GM21529 (cell line): ENCODE measurements at regions not wholly inside any gene's neighbourhood (a gene's known extent, or its start where the extent isn't known, plus 50 kb on each side); places are given as distances from the start of the nearest gene placed in this dataset.

Source experiments
- ATAC-seq: cut with Tn5 transposase; IDR thresholded peaks from one replicate; pipeline ENCODE4 v1.9.1; 2021; ENCODE audit not compliant: unreplicated experiment

DNA sequence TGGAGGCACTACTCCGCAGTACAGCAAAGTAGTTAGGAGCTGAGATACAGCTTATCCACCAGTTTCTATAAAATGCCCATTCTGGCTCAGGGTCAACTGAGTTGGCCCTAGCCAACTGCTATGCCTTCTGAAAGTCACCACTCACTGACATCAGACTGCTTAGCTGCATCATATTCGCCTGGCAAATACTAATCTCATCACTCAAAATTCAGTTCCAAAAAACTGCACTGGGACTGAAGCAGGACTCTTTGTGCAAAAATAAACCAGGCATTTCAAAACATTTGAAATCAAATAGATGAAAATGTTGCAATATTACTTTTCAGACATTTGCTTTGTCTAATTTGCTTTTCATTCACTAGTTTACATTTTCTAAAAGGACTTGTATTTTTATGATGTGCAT lies 230.0 kb downstream of the ALDH8A1 start:
- no peak for ATAC-seq

DNA sequence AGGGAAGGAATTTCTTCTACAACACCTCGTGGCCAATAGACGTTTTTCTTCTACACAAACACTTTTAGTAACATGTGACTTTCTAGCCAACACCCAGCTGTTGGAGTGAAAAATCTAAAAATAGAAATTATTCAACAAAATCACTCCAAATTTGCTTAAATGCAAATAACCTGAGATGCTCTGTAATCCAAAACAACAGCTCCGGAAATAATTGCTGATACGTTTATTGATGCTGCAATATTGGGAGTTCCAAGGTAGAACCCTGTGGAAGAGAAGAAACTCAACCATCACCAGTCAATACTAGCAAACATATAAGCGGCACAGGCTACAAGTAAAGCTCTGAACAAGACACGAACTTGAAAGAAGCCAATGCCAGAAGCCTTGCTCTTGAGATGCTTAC lies 230.6 kb downstream of the ALDH8A1 start:
- ATAC-seq: no peak

DNA sequence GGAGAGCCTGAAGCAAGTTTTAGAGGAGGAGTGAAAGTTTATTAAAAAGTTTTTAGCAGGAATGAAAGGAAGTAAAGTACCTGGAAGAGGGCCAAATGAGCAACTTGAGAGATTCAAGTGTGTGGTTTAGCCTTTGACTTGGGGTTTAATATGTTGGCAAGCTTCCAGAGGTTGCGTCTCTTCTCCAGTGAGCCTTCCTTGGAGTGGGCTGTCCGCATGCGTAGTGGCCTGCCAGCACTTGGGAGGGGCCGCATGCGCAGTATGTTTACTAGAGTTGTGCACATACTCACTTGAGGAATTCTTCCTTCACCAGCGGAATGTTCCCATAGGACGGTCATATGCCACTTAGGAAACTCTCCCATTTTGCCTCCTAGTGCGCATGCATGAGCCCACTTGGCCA lies 235.2 kb downstream of the ALDH8A1 start:
- ATAC-seq: no peak

DNA sequence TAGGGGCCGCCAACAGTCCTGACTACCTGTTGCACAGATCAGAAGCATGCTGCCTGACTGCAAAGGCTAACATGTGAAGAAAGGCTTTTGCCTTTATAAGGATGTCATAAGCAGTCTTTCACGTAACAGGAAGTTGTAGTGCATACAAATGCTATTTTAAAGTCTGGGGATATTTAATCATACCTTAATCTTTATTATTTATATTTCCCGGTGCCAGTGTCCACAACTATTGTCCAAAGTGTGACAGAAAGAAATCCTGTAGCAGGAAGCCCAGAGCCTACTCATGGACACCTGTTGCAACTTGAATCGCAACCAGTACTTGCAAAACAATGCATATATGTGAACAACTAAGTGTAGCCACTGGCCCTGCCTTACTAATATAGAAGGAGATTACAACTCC lies 235.8 kb downstream of the ALDH8A1 start:
- no peak for ATAC-seq

DNA sequence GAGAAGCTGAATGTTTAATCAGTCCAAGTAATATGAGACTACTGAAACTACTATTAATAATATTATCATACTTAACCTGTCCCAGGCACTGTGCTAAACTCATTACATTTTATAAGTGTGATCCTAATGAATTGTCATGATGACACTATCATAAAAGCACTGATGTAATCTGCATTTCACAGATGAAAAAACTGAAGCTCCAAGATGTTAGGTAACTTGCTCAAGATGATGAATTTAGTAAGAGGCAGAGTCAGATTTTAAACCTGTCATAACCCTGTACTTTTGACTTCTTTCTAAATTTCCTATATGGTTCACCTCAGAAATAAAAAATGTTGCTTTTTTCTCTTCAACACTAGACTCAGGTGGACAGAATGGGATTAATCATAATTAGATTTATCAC lies 237.6 kb downstream of the ALDH8A1 start:
- no peak for ATAC-seq

DNA sequence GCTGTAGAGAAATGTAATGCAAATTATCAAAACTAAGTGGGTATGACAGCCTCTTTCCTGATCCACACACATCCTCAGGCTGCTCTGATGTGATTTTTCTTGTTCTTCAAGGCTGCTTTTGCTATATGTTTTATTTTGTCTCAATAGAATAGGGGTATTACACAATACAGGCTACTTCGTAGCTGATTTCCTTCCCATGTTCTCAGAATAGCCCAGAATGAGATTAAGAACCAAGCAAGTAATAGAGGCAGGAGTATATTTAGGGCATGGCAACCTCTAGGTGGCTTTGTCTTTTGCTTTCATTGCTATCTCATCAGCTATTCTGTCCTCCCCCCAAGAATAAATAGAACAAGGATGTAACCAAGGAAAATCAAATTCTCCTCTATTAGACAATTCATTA lies 241.8 kb downstream of the ALDH8A1 start:
- ATAC-seq: no peak

DNA sequence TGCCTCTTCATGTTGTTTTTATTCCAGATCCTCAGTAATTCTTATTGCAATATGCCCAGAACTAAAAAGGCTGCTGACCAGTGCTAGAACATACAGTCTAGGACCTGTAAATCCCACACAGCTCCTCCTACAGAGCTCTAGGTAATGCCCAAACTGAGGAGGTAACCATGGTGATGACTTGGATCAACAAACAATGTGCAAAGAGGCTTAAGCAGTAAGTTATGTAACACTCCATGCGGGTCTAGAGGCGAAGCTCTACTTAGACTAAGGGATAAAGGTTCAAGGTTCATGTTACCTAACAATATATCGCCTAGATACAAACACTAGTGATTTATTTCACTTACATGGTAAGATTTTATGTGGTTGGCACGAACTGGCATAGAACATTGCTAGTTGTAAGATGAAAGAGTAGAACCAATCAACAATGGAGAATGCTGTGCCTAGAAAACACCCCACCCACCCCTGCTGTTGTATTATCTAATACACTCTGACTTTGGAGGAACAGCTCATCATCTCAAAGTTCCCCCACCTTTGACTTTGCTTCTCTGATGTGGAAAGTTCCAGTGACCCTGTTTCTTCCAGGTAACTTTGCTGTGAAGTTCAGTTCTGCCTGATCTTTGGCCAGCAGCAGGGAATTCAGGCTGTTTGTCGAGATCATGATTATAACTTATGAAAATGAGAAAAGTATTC lies 242.4 kb downstream of the ALDH8A1 start:
- no peak for ATAC-seq

DNA sequence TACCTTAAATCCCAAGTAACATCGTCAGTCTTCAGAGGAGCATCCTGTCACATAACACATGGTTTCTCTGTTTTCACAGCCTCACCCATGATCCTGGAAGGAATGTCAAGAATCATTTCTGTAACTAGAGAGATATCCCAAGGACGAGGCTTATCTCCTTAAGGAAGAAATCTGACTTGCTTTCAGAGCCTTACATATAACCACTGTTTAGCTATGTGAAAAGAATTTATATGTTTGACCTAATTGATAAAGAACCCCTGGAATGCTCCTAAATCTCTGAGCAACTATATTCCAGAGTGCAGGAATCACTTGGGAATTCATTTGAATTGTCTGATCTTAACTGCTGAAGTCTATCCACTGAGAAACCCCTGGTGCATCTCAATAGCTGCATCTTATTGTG lies 243.1 kb downstream of the ALDH8A1 start:
- no peak for ATAC-seq

DNA sequence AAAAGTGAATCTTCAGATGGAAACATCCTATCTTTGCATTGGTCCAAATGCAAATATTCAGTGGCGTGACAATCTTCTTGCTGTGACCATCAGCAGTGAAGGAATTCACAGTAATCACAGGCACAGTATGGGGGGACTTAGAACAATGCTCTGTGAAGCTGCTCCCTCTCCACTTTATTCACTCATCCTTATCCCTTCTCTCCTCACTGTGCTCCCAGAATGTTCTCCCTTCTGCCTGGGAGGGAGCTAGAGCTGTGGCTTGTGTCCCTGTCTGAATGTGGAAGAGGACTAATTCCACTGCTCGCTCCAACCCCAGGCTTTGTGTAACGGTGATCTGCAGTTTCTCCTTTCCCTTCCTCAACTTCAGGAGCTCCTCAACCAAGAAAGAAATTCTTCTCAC lies 243.7 kb downstream of the ALDH8A1 start:
- ATAC-seq: no peak

DNA sequence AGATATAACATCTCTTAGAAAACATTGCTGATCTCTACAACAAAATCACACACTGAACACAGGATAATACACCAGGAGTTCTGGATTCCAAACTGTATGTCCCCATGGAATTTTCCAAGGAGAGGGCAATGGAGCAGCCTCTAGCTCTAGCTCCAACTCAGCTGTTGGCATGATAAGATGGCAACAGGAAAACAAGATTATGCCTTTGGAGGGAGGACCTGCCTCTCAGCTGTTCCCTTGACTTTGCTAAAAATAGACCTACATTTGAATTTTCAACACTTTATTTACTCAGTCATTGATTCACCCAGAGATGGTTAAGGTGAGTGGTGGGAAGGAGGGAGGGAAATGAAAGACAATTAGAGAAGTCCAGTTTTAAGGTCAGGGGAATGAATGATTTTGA lies 246.7 kb downstream of the ALDH8A1 start:
- no peak for ATAC-seq

DNA sequence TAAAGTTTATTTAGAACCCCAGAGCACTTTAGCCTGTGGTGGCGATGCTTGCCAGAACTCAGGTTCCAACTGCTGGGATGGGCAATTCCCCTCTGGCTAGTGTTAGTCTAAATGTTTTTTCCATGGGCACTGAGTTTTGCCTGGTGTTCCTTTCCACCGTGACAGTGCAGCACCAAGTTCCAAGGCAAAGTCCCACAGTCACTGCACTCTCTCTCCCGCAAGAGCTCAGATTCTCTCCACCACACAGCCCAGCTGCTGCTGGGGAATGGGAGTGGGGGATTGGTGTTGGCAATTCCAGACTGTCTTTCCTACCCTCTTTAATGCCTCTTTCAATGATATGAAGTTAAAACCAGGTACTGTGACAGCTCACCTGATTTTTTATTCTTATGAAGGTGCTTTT lies 247.6 kb downstream of the ALDH8A1 start:
- no peak for ATAC-seq

DNA sequence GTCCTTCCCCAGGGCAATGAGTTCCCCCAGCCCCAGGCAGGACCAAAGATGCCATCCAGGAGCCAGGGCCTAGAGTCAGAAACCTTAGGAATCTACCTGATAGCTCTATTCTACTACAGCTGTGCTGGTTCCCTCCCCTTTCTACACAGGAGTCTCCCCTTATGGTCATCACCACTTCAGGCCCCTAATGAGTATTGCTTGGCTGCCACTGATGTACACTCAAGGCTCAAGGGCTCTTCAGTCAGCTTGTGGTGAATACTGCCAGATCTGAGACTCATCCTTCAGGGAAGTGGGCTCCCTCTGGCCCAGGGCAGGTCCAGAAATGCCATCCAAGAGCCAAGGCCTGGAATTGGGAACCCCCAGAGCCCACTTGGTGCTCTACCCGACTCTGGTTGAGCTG lies 248.6 kb downstream of the ALDH8A1 start:
- no peak for ATAC-seq

DNA sequence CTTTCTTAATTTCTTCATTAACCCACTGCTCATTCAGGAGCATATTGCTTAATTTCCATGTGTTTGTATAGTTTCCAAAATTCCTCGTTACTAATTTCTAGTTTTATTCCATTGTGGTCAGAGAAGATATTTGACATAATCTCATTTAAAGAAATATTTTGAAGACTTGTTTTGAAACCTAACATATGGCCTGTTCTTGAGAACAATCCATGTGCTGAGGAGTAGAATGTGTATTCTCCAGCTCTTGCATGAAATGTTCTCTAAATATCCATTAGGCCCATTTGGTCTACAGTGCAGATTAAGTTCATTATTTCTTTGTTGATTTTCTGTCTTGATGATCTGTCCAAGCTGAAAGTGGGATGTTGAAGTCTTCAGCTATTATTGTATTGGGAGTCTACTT lies 251.7 kb downstream of the ALDH8A1 start:
- ATAC-seq: no peak

DNA sequence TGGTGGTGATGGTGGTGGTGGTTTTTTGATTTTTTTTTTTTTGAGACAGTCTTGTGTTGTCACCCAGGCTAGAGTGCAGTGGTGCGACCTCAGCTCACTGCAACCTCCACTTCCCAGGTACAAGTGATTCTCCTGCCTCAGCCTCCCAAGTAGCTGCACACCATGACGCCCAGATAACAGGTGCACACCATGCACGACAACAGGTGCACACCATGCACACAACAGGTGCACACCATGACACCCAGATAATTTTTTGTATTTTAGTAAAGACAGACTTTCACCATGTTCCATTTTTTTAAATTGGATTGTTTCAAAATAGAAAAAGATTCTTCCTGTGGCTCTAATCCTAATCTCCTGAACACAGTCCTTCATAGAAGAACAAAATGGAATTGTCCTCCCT lies 257.9 kb downstream of the ALDH8A1 start:
- ATAC-seq: no peak

DNA sequence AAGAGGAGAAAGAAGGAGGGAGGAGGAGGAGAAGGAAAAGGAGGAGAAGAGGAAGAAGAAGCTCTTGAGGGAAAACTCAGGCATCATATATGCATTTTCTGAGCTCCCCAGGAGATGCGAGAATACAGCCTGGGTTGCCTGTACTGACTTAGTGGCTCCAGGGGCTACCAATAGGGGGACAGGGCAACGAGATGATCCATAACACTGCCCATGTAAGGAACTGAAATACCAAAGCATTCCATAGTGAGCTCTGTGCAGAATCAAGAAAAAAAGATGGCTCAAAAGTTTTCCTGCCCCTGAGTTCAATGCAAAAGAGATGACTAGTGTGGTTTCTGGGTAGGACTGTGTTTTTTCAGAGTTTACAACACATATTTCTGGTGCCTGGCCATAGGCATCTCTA lies 258.7 kb downstream of the ALDH8A1 start:
- ATAC-seq: no peak

DNA sequence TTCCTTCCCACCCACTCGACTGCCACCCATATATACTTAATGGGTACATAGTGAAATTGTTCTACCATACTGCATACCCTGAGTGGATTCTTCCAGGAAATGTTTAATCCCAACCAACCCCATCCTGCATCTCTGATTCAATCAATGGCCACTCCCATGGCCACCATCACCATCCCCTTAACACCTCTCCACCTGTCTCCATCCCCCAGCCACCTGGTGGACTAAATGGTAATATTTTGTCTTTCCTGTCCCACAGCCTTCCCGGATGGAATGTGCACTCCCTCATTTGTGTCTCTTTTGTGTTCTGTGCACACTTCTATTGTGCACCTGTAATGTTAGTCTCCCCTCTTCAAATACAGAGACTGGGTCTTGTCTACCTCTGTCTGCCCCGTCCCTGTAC lies 259.9 kb downstream of the ALDH8A1 start:
- ATAC-seq: no peak

DNA sequence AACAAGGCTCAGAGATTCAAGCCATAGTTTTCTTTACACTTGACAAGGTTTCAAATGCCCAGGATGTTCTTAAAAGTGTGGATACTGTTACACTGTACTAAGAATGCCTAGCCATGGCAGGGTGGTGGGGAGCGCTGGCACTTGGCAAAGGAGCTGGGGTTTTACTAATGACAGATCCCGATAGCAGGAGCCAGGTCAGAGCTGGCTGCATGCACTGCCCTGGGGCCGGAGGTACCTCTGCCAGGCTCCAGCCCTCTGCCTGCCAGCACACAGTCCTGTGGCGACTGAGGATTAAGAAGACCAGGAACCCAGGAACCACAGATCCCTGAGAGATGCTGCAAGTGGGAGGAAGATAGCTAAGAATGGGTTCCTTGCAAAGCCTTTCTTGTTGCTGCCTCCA lies 260.3 kb downstream of the ALDH8A1 start:
- no peak for ATAC-seq

DNA sequence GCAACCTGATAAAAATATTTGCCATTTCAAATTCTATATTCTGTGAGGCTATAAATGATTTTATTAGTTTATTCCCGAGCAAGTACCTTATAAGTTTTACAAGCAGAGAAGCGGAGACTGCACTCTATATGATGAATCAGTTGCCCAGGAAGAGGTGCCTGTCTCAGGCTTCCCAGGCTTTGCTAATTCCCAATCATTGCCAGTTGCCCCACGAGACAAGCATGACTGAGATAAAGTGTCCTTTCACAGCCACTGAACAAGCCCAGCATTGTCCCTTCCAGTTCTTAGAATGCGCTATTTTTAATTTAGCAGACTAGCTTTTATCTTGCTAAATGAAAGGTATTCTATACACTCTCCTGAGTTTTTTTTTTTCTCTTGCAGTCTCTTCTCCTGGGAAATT lies 260.7 kb downstream of the ALDH8A1 start:
- no peak for ATAC-seq

DNA sequence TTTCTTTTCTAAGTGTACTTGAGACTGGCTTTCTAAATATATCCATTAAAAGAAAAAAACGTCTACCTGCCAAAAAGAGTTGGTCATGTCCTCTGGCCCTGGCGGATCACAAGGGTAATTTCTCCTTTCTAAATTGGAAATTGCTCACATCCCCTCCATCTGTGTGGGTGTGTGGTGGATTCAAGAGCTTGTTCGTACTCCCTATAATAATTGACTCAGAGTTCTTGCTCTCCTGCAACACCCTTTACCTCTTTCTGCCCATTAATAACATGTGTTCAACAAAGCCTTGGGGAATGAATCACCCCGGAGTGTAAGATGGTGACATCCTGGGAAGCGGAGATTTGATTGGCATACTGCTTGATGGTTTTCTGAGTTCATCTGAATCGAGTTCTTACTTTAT lies 263.8 kb downstream of the ALDH8A1 start:
- no peak for ATAC-seq

DNA sequence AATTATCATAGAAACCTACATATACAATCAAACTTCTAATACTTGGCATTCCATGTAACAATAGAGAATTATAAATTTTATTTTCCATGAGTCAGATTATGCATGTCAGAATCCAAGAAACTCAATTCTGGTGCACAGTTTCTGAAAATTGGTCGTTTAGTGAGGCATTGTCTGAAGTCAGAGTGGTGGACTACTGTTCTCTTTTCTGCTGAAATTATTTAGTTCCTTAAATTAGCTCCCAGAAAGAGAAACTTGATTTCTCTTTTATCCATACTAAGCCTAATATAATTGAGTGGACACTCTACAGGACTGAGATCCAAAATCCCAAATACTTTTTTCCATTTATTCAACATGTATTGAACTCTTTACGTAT lies 265.5 kb downstream of the ALDH8A1 start:
- ATAC-seq: no peak

DNA sequence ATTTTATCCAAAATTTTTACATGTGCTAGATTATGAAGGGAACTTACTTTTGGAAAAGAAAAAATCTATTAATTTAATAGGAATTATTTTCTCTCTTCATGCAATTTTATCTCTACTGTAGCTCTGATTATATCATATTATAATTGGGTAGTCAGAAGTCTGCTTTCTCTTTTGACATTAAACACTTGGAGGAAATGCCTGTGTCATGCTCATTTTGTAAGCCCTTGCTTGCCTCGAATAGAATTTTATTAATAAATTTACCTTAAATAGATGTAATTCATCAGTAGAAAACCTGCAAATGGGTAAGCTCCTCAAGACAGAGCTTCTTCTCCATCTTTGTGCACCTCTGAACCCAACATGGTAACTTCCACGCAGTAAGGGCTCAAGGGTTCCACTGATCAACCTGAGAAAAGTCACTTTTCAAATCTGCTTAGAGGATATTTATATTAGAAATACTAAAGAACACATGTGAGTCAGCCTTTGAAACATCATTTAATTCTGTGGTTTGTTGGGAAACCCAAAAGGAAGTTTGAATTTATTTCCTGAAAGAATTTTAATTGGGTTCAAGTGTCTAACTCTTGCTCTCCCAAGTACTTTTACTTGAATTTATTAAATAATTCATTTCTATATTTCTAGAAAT lies 266.0 kb downstream of the ALDH8A1 start:
- no peak for ATAC-seq

DNA sequence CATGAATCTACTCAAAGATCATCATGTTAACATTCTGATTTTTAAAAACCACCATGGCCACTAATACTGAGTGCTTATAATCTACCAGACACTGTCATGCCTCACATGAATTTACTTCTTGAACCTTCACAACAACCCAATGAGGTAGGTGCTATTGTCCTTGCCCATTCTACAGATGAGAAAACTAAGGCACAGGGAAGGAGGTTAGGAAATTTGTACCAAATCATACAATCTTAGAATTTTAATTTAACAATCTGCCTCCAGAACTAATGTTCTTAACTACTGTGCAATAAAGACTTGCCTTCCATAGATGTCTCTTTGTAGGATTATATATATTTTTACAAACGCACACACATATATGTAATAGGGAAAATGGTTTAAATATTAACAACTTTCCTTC lies 269.5 kb downstream of the ALDH8A1 start:
- no peak for ATAC-seq

DNA sequence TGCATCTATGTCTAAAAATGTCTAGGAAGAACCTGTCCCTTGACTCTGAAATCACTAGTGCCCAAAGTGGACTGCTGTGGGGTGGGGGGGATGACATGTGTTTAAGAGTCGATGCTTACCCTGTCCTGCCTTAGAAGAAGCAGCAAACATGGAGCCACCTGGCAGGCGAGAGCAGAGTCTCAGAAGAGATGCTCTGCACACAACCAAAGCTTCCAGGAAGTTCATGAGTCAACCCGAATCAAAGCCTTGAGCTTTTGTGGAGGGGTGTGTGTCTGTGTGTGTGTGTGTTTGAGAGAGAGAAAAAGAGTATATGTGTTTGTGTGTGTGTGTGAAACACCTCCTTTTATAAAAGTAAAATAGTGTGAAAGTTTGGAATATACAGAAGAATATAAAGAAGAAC lies 269.9 kb downstream of the ALDH8A1 start:
- no peak for ATAC-seq
